ENCODE measurements at regions not wholly inside any gene's neighbourhood (a gene's known extent, or its start where the extent isn't known, plus 50 kb on each side); places are given as distances from the start of the nearest gene placed in this dataset.

- ATAC-seq (no peak), DNase-seq (no peak)
- H3K27me3 ChIP-seq (ENCODE audit: control insufficient read depth, insufficient read depth), result no peaks in the 10 kb centered on the region
- WGBS, result 85% methylated on average over 3 of the region's 3 CpGs
- H3K4me3 ChIP-seq (ENCODE audit: low read length), result no peak overlapping the region
- H3K27ac ChIP-seq (ENCODE audit: low read length), result no peak overlapping the region
- H3K4me1 ChIP-seq (ENCODE audit: control insufficient read depth, insufficient read depth, low read length), result no peaks in the 10 kb centered on the region
- H3K9me3 ChIP-seq (ENCODE audit: control insufficient read depth, low read length), result no peaks in the 10 kb centered on the region
- intact Hi-C loops (cut with DNase I), result no loop called here
Observed at GRCh38 chr15:39310633-39311032, 270.2 kb upstream of the THBS1 start.

GRCh38 chr15:39312984-39313383 is 267.9 kb upstream of the THBS1 start:
- WGBS, result 73% methylated on average over 3 of the region's 3 CpGs
- H3K4me1 ChIP-seq (ENCODE audit: control insufficient read depth, insufficient read depth, low read length), result no peaks in the 10 kb centered on the region
- H3K9me3 ChIP-seq (ENCODE audit: control insufficient read depth, low read length), result no peaks in the 10 kb centered on the region
- no peak overlapping the region for H3K4me3 ChIP-seq (ENCODE audit: low read length)
- no peak overlapping the region for H3K27ac ChIP-seq (ENCODE audit: low read length)
- no peak for DNase-seq
- H3K27me3 ChIP-seq (ENCODE audit: control insufficient read depth, insufficient read depth), result no peaks in the 10 kb centered on the region
- intact Hi-C loops (cut with DNase I), result no loop called here
- ATAC-seq, result peak; percentile 61 to 72

- no peaks in the 10 kb centered on the region for H3K27me3 ChIP-seq (ENCODE audit: control insufficient read depth, insufficient read depth)
- ATAC-seq, result no peak
- DNase-seq, result no peak
- H3K4me3 ChIP-seq (ENCODE audit: low read length), result no peak overlapping the region
- H3K27ac ChIP-seq (ENCODE audit: low read length), result no peak overlapping the region
- no peaks in the 10 kb centered on the region for H3K4me1 ChIP-seq (ENCODE audit: control insufficient read depth, insufficient read depth, low read length)
- 92% methylated on average over 3 of the region's 3 CpGs for WGBS
- intact Hi-C loops (cut with DNase I), result no loop called here
- no peaks in the 10 kb centered on the region for H3K9me3 ChIP-seq (ENCODE audit: control insufficient read depth, low read length)
Observed at GRCh38 chr15:39313467-39313866, 267.4 kb upstream of the THBS1 start.

GRCh38 chr15:39313881-39314280 is 267.0 kb upstream of the THBS1 start:
- H3K4me1 ChIP-seq (ENCODE audit: control insufficient read depth, insufficient read depth, low read length), result no peaks in the 10 kb centered on the region
- no peak overlapping the region for H3K4me3 ChIP-seq (ENCODE audit: low read length)
- H3K27me3 ChIP-seq (ENCODE audit: control insufficient read depth, insufficient read depth), result no peaks in the 10 kb centered on the region
- no peaks in the 10 kb centered on the region for H3K9me3 ChIP-seq (ENCODE audit: control insufficient read depth, low read length)
- WGBS, result 96% methylated on average over 1 of the region's 1 CpG
- intact Hi-C loops (cut with DNase I), result no loop called here
- ATAC-seq, result no peak
- H3K27ac ChIP-seq (ENCODE audit: low read length), result no peak overlapping the region
- DNase-seq, result no peak

GRCh38 chr15:39315206-39315850 is 265.6 kb upstream of the THBS1 start:
- Histone ChIP-seq H3K4me3 (ENCODE audit: low read length) (no peak overlapping the region), H3K4me1 (ENCODE audit: control insufficient read depth, insufficient read depth, low read length) (no peaks in the 10 kb centered on the region), H3K27ac (ENCODE audit: low read length) (no peak overlapping the region), H3K9me3 (ENCODE audit: control insufficient read depth, low read length) (no peaks in the 10 kb centered on the region), H3K27me3 (ENCODE audit: control insufficient read depth, insufficient read depth) (no peaks in the 10 kb centered on the region)
- no peak for ATAC-seq
- WGBS, result 69% methylated on average over 1 of the region's 1 CpG
- intact Hi-C loops (cut with DNase I), result loop anchor here in 1 of 4 donors (5.0 kb wide), 1 partner anchor 267 kb away; the partner anchor contains the start of gene THBS1
- no peak for DNase-seq

- Histone ChIP-seq H3K27ac (ENCODE audit: low read length) (no peak overlapping the region), H3K9me3 (ENCODE audit: control insufficient read depth, low read length) (no peaks in the 10 kb centered on the region), H3K27me3 (ENCODE audit: control insufficient read depth, insufficient read depth) (no peaks in the 10 kb centered on the region), H3K4me1 (ENCODE audit: control insufficient read depth, insufficient read depth, low read length) (no peaks in the 10 kb centered on the region), H3K4me3 (ENCODE audit: low read length) (no peak overlapping the region)
- no peak for ATAC-seq
- intact Hi-C loops (cut with DNase I), result loop anchor here in 1 of 4 donors (5.0 kb wide), 1 partner anchor 265 kb away; the partner anchor contains the start of gene THBS1
- 91% methylated on average over 1 of the region's 1 CpG for WGBS
- no peak for DNase-seq
Observed at GRCh38 chr15:39317225-39317624, 263.7 kb upstream of the THBS1 start.

GRCh38 chr15:39318231-39318630 is 262.6 kb upstream of the THBS1 start:
- no peak overlapping the region for H3K27ac ChIP-seq (ENCODE audit: low read length)
- H3K4me1 ChIP-seq (ENCODE audit: control insufficient read depth, insufficient read depth, low read length), result no peaks in the 10 kb centered on the region
- no peak for DNase-seq
- 83% methylated on average over 2 of the region's 2 CpGs for WGBS
- H3K4me3 ChIP-seq (ENCODE audit: low read length), result no peak overlapping the region
- no peaks in the 10 kb centered on the region for H3K9me3 ChIP-seq (ENCODE audit: control insufficient read depth, low read length)
- no peaks in the 10 kb centered on the region for H3K27me3 ChIP-seq (ENCODE audit: control insufficient read depth, insufficient read depth)
- intact Hi-C loops (cut with DNase I), result loop anchor here in 1 of 4 donors (5.0 kb wide), 1 partner anchor 264 kb away; the partner anchor contains the start of gene THBS1
- ATAC-seq, result no peak

- Histone ChIP-seq H3K27ac (ENCODE audit: low read length) (no peak overlapping the region), H3K9me3 (ENCODE audit: control insufficient read depth, low read length) (no peaks in the 10 kb centered on the region), H3K27me3 (ENCODE audit: control insufficient read depth, insufficient read depth) (no peaks in the 10 kb centered on the region), H3K4me1 (ENCODE audit: control insufficient read depth, insufficient read depth, low read length) (no peaks in the 10 kb centered on the region), H3K4me3 (ENCODE audit: low read length) (no peak overlapping the region)
- DNase-seq (no peak), ATAC-seq (no peak)
- intact Hi-C loops (cut with DNase I), result no loop called here
Observed at GRCh38 chr15:39320355-39320754, 260.5 kb upstream of the THBS1 start.

GRCh38 chr15:39320886-39321285 is 260.0 kb upstream of the THBS1 start:
- no peaks in the 10 kb centered on the region for H3K4me1 ChIP-seq (ENCODE audit: control insufficient read depth, insufficient read depth, low read length)
- H3K4me3 ChIP-seq (ENCODE audit: low read length), result no peak overlapping the region
- WGBS, result 99% methylated on average over 1 of the region's 1 CpG
- ATAC-seq (no peak), DNase-seq (no peak)
- H3K27me3 ChIP-seq (ENCODE audit: control insufficient read depth, insufficient read depth), result no peaks in the 10 kb centered on the region
- no peaks in the 10 kb centered on the region for H3K9me3 ChIP-seq (ENCODE audit: control insufficient read depth, low read length)
- intact Hi-C loops (cut with DNase I), result no loop called here
- H3K27ac ChIP-seq (ENCODE audit: low read length), result no peak overlapping the region

GRCh38 chr15:39321977-39322376 is 258.9 kb upstream of the THBS1 start:
- intact Hi-C loops (cut with DNase I), result no loop called here
- WGBS, result 65% methylated on average over 2 of the region's 2 CpGs
- no peak for ATAC-seq

GRCh38 chr15:39323157-39323556 is 257.7 kb upstream of the THBS1 start:
- DNase-seq, result no peak
- H3K27ac ChIP-seq (ENCODE audit: low read length), result no peak overlapping the region
- no peak overlapping the region for H3K4me3 ChIP-seq (ENCODE audit: low read length)
- intact Hi-C loops (cut with DNase I), result no loop called here
- no peaks in the 10 kb centered on the region for H3K4me1 ChIP-seq (ENCODE audit: control insufficient read depth, insufficient read depth, low read length)
- no peaks in the 10 kb centered on the region for H3K27me3 ChIP-seq (ENCODE audit: control insufficient read depth, insufficient read depth)
- ATAC-seq, result no peak
- no peaks in the 10 kb centered on the region for H3K9me3 ChIP-seq (ENCODE audit: control insufficient read depth, low read length)

More at GRCh38 chr15:39321977-39322376, 258.9 kb upstream of the THBS1 start:
- Histone ChIP-seq H3K9me3 (ENCODE audit: control insufficient read depth, low read length) (no peaks in the 10 kb centered on the region), H3K27ac (ENCODE audit: low read length) (no peak overlapping the region), H3K4me1 (ENCODE audit: control insufficient read depth, insufficient read depth, low read length) (no peaks in the 10 kb centered on the region), H3K4me3 (ENCODE audit: low read length) (no peak overlapping the region), H3K27me3 (ENCODE audit: control insufficient read depth, insufficient read depth) (no peaks in the 10 kb centered on the region)
- no peak for DNase-seq

- no peak overlapping the region for H3K4me3 ChIP-seq (ENCODE audit: low read length)
- H3K27ac ChIP-seq (ENCODE audit: low read length), result no peak overlapping the region
- intact Hi-C loops (cut with DNase I), result no loop called here
- ATAC-seq (no peak), DNase-seq (no peak)
- over 99% methylated on average over 3 of the region's 3 CpGs for WGBS
- no peaks in the 10 kb centered on the region for H3K27me3 ChIP-seq (ENCODE audit: control insufficient read depth, insufficient read depth)
- no peaks in the 10 kb centered on the region for H3K4me1 ChIP-seq (ENCODE audit: control insufficient read depth, insufficient read depth, low read length)
- H3K9me3 ChIP-seq (ENCODE audit: control insufficient read depth, low read length), result no peaks in the 10 kb centered on the region
Observed at GRCh38 chr15:39323706-39324105, 257.2 kb upstream of the THBS1 start.
